GM18502 (cell line): ENCODE measurements at regions not wholly inside any gene's neighbourhood (a gene's known extent, or its start where the extent isn't known, plus 50 kb on each side); places are given as distances from the start of the nearest gene placed in this dataset.
"Not testable (repeated sequence)": the region's sequence is repeated elsewhere in the genome, so short reads cannot be mapped to it uniquely, and the experiment has no call there.

ENCODE experiments used
- ATAC-seq: cut with Tn5 transposase; IDR thresholded peaks from one replicate; pipeline ENCODE4 v1.9.1; 2021; ENCODE audit warnings: mild to moderate bottlenecking; ENCODE audit not compliant: unreplicated experiment, poor library complexity

DNA sequence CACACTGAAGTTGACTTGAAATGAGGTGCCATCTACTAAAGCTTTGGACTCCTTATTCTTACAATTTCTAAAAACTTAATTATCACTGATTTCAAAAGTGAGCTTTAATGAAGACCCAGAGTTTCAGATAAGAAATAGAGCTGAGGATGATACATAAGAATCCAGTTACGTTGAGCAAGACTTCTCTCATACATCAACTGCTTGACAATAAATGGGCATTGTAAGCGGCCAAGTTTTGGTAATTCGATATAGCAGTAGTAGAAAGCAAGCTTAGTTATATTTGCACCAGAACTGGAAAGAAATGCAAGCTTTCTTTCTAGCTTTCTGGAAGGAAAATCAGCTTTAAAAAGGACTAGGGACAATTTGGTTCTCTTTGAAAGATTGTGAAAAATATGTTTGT lies 1359.6 kb downstream of the FSCB start:
- ATAC-seq, result no peak

DNA sequence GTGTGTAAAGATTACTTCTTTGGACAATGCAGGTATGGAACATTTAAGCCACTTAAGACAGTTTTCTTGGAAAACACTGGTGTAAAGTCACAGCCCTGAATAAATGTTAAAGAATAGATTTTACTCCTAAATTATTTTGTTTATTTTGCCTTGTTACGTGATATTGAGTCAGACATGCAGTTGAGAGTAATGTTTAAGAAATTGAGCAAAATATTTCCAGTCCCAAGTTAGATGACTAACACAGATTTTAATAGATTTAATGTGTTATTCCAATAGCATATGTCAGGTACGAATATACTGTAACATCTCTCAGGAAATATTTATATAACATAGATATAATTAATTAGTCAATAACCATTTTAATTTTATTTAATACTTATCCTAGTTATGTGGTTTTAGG lies 1361.7 kb downstream of the FSCB start:
- no peak for ATAC-seq

DNA sequence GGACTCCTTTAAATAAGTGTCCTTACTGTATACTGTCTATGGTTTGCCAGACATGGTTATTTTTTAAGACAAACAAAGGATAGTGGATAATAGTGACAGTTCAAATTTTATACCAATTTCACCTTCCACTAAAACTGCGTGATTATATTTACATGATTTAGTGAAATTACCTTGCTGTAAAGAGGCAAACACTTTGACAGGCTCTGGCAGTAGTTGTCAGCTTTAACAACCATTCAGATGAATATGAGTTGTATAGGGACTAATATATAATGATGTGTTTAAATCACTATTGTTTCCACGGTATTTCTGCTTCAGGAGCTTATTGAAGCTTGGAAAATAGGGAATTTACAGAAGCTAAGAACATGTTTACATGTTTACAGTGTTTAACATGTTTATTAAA lies 1364.0 kb downstream of the FSCB start:
- no peak for ATAC-seq

DNA sequence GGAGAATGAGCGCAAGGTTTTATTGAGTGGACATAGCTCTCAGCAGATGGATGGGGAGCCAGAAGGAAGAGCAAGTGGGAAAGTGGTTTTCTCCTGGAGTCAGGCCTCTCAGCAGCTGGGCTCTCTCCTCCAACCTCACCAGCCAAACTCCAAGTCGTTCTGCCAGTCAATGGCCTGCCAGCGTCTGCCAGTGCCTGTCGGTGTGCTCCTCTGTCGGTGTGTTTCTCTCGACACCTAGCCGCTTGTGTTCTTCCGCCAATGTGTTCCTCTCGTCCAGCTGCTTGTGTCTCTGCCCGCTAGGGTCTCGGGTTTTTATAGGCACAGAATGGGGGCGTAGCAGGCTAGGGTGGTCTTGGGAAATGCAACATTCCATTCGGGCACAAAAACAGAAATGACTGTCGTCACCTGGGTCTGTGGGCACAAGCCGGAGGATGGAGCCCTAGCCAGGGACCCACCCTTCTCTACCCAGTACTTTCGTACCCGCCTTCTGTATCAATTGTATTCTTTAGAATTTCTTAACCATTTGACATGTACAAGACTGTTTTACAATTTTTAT lies 1365.4 kb downstream of the FSCB start:
- ATAC-seq, result no peak

DNA sequence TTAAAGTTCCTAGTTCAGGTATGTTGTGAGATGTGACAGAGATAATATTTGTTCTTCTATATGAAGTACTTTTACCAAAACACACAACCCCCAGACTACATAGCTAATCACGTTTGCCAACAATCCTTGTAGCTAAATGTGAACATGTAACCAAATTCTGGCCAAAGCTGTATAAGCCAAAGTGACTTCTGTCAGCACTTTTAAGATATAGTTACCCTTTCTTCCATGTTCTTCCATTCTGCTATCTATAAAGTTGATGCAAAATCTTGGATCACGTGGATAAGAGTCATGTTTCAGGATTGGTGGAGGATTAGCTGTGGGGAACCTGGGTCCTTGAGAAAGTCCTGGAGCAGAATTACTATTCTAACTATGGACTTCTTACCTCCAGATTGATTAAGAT lies 1366.6 kb downstream of the FSCB start:
- no peak for ATAC-seq

DNA sequence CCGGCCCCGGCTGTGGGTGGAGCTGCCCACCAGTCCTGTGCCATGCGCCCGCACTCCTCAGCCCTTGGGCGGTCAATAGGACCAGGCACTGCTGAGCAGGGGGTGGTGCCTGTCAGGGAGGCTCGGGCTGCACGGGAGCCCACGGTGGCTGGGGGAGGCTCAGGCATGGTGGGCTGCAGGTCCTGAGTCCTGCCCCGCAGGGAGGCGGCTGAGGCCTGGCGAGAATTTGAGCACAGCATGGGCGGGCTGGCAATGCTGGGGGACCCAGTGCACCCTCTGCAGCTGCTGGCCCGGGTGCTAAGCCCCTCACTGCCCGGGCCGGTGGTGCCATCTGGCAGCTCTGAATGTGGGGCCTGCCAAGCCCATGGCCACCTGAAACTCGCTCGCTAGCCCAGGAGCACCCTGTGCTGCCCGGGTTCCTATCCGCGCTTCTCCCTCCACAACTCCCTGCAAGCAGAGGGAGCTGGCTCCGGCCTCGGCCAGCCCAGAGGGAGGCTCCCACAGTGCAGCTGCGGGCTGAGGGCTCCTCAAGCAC lies 1371.1 kb downstream of the FSCB start:
- no peak for ATAC-seq

DNA sequence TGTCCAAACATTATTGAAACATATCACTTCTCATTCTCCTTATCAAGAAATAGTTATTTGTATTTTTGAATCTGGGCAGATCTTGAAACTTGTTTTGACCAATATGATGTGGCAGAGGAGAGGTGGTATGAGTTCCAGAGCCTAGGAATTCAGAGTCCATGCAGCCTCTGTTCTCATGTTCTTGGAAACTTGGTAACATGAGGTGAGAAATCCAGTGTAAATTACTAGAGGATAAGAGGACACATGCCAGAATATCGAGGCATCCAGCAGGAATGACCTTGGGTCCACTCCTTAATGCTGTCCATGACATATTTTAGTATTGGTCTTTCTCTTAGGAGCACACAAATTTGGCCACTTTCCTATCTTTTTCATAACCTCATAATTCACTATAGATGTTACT lies 1374.6 kb downstream of the FSCB start:
- no peak for ATAC-seq

DNA sequence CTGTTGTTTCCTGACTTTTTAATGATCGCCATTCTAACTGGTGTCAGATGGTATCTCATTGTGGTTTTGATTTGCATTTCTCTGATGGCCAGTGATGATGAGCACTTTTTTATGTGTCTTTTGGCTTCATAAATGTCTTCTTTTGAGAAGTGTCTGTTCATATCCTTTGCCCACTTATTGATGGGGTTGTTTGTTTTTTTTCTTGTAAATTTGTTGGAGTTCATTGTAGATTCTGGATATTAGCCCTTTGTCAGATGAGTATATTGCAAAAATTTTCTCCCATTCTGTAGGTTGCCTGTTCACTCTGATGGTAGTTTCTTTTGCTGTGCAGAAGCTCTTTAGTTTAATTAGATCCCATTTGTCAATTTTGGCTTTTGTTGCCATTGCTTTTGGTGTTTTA lies 1378.7 kb downstream of the FSCB start:
- ATAC-seq, result not testable (repeated sequence)

DNA sequence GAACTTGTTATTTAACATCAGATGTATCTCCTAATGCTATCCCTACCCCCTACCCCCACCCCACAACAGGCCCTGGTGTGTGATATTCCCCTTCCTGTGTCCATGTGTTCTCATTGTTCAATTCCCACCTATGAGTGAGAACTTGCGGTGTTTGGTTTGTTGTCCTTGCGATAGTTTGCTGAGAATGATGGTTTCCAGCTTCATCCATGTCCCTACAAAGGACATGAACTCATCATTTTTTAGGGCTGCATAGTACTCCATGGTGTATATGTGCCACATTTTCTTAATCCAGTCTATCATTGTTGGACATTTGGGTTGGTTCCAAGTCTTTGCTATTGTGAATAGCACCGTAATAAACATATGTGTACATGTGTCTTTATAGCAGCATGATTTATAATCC lies 1379.2 kb downstream of the FSCB start:
- not testable (repeated sequence) for ATAC-seq

DNA sequence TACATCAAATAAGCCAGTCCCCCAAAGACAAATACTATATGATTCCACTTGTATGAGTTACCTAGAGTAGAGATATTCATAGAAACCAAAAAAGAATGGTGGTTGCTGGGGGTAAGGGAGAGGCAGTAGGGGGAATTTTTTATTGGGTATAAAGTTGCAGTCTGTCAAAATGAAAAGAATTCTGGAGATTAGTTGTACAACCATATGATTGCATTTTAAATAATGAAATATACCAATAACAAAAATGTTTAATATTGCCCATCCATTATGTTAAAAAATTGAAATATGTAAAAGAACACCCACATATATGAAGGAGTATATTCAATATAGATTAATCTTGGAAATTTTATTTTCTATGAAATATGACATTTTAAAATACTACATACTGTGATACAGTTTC lies 1383.5 kb downstream of the FSCB start:
- no peak for ATAC-seq

DNA sequence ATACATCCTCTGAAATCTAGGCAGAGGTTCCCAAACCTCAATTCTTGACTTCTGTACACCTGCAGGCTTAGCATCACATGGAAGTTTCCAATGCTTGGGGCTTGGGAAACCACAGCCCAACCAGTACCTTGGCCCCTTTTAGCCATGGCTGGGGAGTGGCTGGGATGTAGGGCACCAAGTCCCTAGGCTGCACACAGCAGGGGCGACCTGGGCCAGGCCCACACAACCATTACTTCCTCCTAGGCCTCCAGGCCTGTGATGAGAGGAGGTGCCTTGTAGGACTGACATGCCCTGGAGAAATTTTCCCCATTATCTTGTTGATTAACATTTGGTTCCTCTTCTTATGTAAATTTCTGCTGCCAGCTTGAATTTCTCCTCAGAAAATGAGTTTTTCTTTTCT lies 1387.4 kb downstream of the FSCB start:
- ATAC-seq, result no peak

DNA sequence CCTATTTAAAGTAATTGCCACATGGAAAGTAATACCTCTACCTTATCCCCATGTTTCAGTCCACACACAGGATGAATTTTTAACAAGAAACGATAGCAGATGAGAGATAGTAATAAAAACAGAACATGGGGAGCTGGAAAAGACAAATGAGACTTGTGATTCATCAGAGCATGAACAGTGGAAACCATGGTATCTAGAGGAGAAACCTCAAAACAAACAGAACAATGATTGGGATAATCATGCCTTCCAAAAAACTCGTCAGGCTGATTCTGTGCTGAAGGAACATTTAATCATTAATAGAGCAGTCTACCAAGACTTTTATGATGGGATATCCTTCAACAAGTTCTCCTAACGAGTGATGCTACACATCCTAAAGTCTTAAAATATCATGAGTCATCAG lies 1390.7 kb downstream of the FSCB start:
- ATAC-seq, result no peak

DNA sequence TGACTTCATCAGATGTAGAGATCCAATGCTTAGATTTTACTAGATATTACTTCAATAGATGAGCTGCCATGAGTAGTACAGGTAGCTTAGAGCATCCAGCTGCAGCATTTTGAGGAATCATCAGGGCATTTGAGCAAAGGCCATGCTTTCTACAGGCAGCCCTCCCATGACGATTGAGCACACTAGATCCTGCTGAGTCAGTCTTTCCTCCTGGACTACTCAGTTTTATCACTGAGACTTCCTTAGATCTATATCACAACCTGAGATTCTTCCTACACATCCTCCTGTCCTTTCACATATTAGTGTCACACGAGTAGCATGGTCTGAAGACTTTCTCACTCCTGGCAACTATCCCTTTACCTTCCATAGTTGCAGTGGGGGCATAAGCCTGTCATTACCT lies 1401.8 kb downstream of the FSCB start:
- ATAC-seq, result no peak

DNA sequence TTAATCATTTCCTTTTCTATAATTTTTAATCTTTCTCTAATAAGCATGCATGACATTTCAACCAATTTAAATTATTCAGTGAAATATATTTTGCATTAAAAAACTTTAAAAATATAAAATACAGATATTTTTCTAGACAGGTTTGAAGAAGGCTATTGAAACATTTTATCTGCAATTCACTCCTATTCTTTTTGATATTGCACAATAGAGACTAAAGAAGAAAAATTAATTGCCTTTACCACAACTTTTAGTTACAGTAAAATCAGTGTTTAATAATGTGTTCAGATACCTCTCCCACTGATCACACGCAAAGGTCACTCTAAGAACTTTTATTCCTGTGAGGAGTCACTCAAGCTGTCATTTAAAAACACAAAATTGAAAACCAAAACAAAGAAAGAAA lies 1416.7 kb downstream of the FSCB start:
- no peak for ATAC-seq

DNA sequence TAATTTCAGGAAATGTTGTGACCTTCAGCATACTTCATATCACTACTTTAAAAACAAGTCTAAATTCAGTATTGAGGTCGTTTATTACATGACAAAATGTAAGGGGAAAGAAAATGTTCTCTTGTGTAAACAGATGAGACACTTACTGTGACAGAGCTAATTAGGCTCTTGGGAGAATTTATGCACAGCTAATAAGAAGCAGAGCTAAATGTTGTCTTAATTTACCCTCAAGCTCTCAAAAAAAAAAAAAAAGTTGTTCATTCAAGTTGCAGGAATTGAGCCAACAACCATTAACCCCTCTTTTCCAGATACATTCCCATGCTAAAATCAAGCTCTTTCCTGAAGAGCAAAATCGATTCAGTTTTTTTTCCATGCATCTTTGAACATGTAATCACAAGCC lies 1419.4 kb downstream of the FSCB start:
- no peak for ATAC-seq

DNA sequence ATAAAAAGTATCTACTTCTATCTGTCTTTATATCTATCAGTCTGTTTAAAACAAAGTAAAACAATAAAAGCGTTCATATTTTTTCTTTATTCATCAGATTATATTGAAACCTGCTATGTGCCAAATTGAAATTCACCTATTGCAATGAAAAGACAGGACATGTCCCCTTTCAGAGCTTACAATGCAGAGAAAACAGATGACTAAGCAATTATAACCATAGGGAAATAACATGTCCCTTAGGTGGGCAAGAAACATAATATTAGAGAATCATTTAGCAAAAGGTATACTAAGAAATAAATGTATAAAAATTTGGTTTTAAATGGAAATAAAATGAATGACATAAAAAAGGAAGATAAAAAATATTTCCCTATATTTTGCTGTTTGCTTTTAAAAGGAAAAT lies 1421.3 kb downstream of the FSCB start:
- no peak for ATAC-seq

DNA sequence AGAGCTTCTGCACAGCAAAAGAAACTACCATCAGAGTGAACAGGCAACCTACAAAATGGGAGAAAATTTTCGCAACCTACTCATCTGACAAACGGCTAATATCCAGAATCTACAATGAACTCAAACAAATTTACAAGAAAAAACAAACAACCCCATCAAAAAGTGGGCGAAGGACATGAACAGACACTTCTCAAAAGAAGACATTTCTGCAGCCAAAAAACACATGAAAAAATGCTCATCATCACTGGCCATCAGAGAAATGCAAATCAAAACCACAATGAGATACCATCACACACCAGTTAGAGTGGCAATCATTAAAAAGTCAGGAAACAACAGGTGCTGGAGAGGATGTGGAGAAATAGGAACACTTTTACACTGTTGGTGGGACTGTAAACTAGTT lies 1439.7 kb downstream of the FSCB start:
- ATAC-seq, result not testable (repeated sequence)

DNA sequence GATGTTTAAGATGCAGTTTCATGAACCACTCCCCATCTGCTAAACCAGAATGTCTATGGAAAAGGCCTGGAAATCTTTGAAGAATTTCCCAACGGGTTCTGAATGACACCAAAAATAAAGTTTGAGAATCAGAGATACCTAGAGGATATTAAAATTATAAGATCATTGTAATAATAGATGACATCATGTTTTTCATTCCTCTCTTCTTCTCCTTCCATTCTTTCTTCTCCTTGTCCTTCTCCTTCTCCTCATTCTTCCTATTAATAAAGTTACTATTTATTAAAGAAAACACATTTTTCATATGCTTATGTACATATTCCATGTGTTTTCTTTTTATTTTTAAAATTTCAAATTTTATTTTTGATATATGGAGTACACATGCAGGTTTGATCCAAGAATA lies 1449.4 kb downstream of the LRFN5 start:
- ATAC-seq, result no peak

DNA sequence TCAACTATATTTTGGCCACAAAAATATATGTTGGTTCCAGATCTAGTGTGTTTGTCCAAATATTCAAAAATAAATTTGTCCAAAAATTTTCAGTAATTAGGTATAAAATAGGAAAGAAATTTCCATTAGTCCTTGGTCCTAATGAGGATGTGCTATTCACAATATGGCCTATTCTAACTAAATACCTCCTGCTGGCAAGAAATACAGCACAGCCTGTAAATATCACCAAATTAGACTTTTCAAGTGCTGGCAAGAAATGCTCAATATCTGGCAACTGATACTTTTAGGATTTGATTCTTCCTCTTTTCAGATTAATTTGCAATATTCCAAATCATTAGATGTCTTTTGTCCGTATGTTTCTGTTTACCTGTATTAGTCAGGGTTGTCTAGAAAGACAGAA lies 1446.2 kb downstream of the LRFN5 start:
- ATAC-seq, result no peak

DNA sequence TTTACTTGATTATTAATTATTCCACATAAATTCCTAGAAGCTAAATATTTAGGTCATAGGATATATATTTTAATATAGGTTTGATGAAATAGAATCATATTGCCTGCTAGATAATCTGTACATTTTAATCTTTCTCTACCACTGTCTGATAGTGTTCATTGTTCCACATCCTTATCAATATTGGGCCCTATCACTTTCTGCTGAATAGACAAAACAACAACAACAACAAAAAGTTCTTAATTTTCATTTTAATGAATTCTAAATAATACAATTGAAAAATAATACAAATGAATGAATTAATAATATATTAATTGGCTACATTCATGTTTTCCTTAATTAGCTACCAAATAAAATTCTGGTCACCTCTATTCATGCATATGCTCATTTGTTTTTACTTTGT lies 1437.2 kb downstream of the LRFN5 start:
- ATAC-seq, result no peak

DNA sequence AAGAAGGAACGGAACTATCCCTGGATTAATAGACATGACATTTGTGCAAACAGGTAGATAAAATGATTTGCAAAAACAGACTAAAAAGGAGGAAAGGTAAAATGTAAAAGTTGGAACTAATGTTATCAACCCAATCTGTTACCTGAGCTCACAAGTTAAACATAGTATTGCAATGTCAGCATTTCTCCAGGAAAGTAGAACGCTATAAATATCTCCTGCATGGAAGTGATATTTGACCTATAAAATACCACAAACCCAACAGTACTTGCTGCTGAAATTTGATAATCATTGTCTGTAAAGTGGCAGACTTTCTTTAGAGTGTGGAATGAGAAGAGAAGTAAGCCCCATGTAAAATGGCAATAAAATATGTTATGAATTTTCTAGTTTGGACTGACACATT lies 1435.7 kb downstream of the LRFN5 start:
- ATAC-seq, result no peak

DNA sequence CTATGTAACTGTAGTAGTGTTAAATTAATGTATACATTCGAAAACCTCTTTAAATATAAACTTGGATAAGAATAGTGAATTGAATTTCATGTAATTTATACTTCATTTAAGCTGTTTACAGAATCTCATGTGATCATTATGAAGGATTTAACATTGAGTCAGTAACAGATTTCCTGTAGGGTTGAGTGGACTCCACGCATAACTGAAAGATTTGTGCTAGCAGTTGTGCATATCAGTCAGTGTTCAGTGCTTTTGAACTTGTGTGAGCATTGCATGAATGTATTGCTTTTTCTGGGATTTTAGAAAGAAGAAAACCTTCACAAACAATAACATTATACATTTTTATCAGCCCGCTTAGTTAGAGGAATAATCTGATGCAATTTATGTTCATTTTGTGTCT lies 1435.3 kb downstream of the LRFN5 start:
- no peak for ATAC-seq

DNA sequence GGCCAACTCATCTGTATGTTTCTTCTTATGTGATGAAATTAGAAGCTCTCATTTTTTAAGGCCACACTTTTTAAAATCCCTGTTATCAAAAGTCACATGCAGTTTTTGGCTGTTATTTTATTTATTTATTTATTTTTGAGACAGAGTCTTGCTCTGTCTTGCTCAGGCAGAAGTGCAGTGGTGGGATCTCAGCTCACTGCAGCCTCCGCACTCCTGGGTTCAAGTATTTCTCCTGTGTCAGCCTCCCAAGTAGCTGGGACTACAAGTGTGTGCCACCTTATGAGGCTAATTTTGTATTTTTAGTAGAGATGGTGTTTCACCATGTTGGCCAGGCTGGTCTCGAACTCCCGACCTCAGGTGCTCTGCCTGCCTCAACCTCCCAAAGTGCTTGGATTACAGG lies 1434.5 kb downstream of the LRFN5 start:
- ATAC-seq, result no peak
